ENCODE measurements at regions not wholly inside any gene's neighbourhood (a gene's known extent, or its start where the extent isn't known, plus 50 kb on each side); places are given as distances from the start of the nearest gene placed in this dataset.

DNA sequence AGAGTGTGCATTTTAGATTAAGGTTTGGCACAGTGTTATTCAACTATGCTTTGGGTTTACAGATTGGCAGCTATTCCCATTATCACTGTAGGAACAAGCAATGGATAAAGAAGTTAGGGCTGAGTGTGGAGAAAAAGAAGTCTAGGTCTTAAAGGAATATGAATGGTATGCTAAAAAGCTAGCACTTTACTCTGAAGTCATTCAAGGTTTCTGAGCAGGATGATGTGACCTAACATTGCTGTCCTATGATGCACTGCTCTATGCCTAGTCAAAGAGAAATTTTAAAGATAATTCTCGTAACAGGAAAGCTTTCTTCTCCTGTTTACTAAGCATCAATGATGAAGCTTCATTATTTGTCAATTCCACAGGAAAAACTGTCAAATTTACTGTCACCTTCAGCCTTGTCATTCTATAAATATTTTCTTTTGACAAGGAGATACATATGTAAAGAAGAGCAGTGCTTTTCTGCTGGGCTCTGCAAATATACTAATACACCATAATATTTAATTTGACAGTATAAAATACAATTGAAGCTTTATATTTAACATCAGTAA, 476.1 kb upstream of the PTPRD start:
- no peak overlapping the region for H3K4me3 ChIP-seq (ENCODE audit: low read length in 2 of 2)
- no peaks in the 10 kb centered on the region for H3K9me3 ChIP-seq (ENCODE audit: control insufficient read depth, low read length)
- 64 to 70% methylated on average over 1 of the region's 1 CpG for WGBS, 2 donors
- H3K27ac ChIP-seq (ENCODE audit: low read depth in 1 of 2, low read length in 2 of 2), result no peak overlapping the region
- no peaks in the 10 kb centered on the region for H3K4me1 ChIP-seq (ENCODE audit: control insufficient read depth in 1 of 2, insufficient read depth in 2 of 2, low read length in 2 of 2)
- H3K36me3 ChIP-seq (ENCODE audit: control insufficient read depth in 1 of 2, insufficient read depth in 2 of 2, low read length in 1 of 2), result no peaks in the 10 kb centered on the region
- DNase-seq (no peak), ATAC-seq (ENCODE audit: low FRiP score) (no peak)
- H3K27me3 ChIP-seq (ENCODE audit: control insufficient read depth in 1 of 2, insufficient read depth in 2 of 2, low read length in 1 of 2), result no peaks in the 10 kb centered on the region
- intact Hi-C loops (cut with DNase I), result no loop called here

DNA sequence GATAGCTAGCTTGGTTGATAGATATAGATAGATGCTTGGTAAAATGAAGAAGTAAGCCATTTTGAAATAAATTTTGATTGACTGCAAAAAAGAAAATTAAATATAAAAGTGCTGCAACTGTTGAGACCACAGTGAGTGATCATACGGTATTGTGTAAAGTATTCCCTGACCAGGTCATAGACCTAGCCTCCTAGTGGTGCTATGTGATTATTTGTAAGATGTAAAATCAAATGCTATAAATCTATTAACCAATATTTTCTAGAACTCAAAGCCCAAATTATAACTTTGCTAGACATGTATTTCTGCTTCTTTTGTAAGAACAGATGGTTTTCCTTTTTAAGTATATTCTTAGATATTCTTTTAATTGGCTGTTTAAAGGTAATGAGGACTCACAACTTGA, 480.2 kb upstream of the PTPRD start:
- no peak for ATAC-seq (ENCODE audit: low FRiP score)
- Histone ChIP-seq H3K27ac (ENCODE audit: low read depth in 1 of 2, low read length in 2 of 2) (no peak overlapping the region), H3K9me3 (ENCODE audit: control insufficient read depth, low read length) (no peaks in the 10 kb centered on the region), H3K36me3 (ENCODE audit: control insufficient read depth in 1 of 2, insufficient read depth in 2 of 2, low read length in 1 of 2) (no peaks in the 10 kb centered on the region), H3K4me1 (ENCODE audit: control insufficient read depth in 1 of 2, insufficient read depth in 2 of 2, low read length in 2 of 2) (no peaks in the 10 kb centered on the region), H3K27me3 (ENCODE audit: control insufficient read depth in 1 of 2, insufficient read depth in 2 of 2, low read length in 1 of 2) (no peaks in the 10 kb centered on the region), H3K4me3 (ENCODE audit: low read length in 2 of 2) (no peak overlapping the region)
- intact Hi-C loops (cut with DNase I), result loop anchor here in 1 of 2 donors (1.0 kb wide), 1 partner anchor 11 kb away; no protein-coding TSS in a partner anchor
- WGBS, 2 donors, result 61 to 77% methylated on average over 1 of the region's 1 CpG
- no peak for DNase-seq

DNA sequence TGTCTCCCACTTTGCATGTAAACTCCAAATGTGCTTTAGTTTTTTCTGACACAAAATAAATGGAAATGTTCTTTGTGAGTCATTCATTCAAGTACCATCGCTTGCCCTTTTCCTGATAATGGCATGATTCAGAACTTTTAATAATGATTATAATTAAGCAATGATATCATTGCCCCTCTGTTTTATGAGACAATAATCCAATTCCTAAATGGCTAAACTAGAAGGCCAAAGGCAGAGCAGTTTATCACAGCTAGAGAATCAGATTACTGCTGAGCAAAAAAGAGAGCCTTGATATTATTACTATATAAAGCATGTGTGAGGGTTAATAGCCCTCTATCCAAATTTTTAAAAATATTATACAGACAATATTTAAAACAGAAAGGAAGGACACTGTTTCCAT, 484.2 kb upstream of the PTPRD start:
- no peak for ATAC-seq (ENCODE audit: low FRiP score)
- no peak overlapping the region for H3K27ac ChIP-seq (ENCODE audit: low read depth in 1 of 2, low read length in 2 of 2)
- H3K36me3 ChIP-seq (ENCODE audit: control insufficient read depth in 1 of 2, insufficient read depth in 2 of 2, low read length in 1 of 2), result no peaks in the 10 kb centered on the region
- H3K4me1 ChIP-seq (ENCODE audit: control insufficient read depth in 1 of 2, insufficient read depth in 2 of 2, low read length in 2 of 2), result no peaks in the 10 kb centered on the region
- 85 to 90% methylated on average over 1 of the region's 1 CpG for WGBS, 2 donors
- no peaks in the 10 kb centered on the region for H3K27me3 ChIP-seq (ENCODE audit: control insufficient read depth in 1 of 2, insufficient read depth in 2 of 2, low read length in 1 of 2)
- DNase-seq, result no peak
- H3K4me3 ChIP-seq (ENCODE audit: low read length in 2 of 2), result no peak overlapping the region
- intact Hi-C loops (cut with DNase I), result no loop called here
- H3K9me3 ChIP-seq (ENCODE audit: control insufficient read depth, low read length), result no peaks in the 10 kb centered on the region

DNA sequence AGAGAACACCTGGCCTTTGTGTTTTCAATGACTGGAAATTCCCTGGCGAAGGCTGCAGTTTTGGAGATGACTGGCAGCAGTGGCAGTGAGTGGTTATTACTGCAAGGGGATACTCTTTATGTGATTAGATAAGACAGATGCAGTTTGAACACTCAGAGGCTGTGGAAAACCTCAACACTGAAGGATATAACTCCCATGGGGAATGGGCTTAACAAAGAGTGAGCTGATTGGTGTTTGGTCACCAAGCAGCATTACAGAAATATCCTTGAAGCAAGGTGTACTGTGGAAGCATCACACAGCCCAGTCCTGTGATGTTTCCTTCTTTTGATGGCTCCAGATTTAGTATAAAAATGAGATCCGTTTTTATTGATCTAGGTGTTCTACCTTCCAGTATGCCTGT, 490.7 kb upstream of the PTPRD start:
- no peaks in the 10 kb centered on the region for H3K27me3 ChIP-seq (ENCODE audit: control insufficient read depth in 1 of 2, insufficient read depth in 2 of 2, low read length in 1 of 2)
- ATAC-seq (ENCODE audit: low FRiP score) (no peak), DNase-seq (no peak)
- no peak overlapping the region for H3K4me3 ChIP-seq (ENCODE audit: low read length in 2 of 2)
- H3K36me3 ChIP-seq (ENCODE audit: control insufficient read depth in 1 of 2, insufficient read depth in 2 of 2, low read length in 1 of 2), result no peaks in the 10 kb centered on the region
- H3K4me1 ChIP-seq (ENCODE audit: control insufficient read depth in 1 of 2, insufficient read depth in 2 of 2, low read length in 2 of 2), result no peaks in the 10 kb centered on the region
- no peaks in the 10 kb centered on the region for H3K9me3 ChIP-seq (ENCODE audit: control insufficient read depth, low read length)
- 76 to 80% methylated on average over 2 of the region's 2 CpGs for WGBS, 2 donors
- H3K27ac ChIP-seq (ENCODE audit: low read depth in 1 of 2, low read length in 2 of 2), result no peak overlapping the region
- intact Hi-C loops (cut with DNase I), result no loop called here

DNA sequence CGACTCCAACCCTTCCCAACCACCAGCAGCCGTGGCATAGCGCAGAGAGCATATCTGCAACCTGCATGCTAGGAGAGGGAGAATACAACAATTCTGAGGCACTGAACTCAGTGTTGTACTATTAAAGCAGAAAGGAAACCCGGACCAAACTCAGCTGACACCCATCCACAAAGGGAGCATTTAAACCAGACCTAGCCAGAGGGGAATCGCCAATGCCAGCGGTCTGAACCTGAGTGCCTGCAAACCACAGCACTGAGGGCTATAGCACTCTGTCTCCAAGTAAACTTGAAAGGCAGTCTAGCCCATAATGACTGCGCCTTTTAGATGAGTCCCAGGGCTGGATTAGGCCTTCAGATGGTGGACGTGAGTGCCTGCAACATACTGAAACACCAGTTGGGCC, 494.4 kb upstream of the PTPRD start:
- ATAC-seq (ENCODE audit: low FRiP score), result no peak
- H3K36me3 ChIP-seq (ENCODE audit: control insufficient read depth in 1 of 2, insufficient read depth in 2 of 2, low read length in 1 of 2), result no peaks in the 10 kb centered on the region

DNA sequence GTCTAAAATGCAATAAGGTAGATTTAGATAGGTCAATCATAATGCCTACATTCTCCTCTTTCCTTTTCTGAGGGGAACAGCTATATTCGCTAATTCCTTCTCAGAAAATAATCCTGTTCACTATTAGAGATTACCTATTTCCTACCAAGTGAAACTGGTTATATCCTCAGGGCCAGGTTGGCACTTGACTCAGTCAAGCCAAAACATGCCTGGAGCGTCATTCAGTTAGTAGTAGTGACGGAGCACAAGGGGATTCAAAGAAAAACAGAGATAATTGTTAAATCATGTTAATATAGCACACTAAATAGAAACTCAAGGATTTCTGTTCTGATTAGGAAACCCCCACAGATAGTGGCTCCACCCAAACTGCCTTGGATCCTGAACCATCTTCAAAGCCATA, 515.4 kb upstream of the PTPRD start:
- Histone ChIP-seq H3K27me3 (ENCODE audit: control insufficient read depth in 1 of 2, insufficient read depth in 2 of 2, low read length in 1 of 2) (no peaks in the 10 kb centered on the region), H3K27ac (ENCODE audit: low read depth in 1 of 2, low read length in 2 of 2) (no peak overlapping the region), H3K4me1 (ENCODE audit: control insufficient read depth in 1 of 2, insufficient read depth in 2 of 2, low read length in 2 of 2) (no peaks in the 10 kb centered on the region), H3K4me3 (ENCODE audit: low read length in 2 of 2) (no peak overlapping the region), H3K36me3 (ENCODE audit: control insufficient read depth in 1 of 2, insufficient read depth in 2 of 2, low read length in 1 of 2) (no peaks in the 10 kb centered on the region), H3K9me3 (ENCODE audit: control insufficient read depth, low read length) (no peaks in the 10 kb centered on the region)
- ATAC-seq (ENCODE audit: low FRiP score) (no peak), DNase-seq (no peak)
- whole genome bisulfite sequencing, 2 donors, result 91 to 93% methylated on average over 3 of the region's 3 CpGs
- intact Hi-C loops (cut with DNase I), result no loop called here

More for the DNA sequence above, 494.4 kb upstream of the PTPRD start:
- no peaks in the 10 kb centered on the region for H3K9me3 ChIP-seq (ENCODE audit: control insufficient read depth, low read length)
- intact Hi-C loops (cut with DNase I), result no loop called here
- H3K27me3 ChIP-seq (ENCODE audit: control insufficient read depth in 1 of 2, insufficient read depth in 2 of 2, low read length in 1 of 2), result no peaks in the 10 kb centered on the region
- no peaks in the 10 kb centered on the region for H3K4me1 ChIP-seq (ENCODE audit: control insufficient read depth in 1 of 2, insufficient read depth in 2 of 2, low read length in 2 of 2)
- WGBS, 2 donors, result 68 to 70% methylated on average over 8 of the region's 8 CpGs
- no peak for DNase-seq
- H3K4me3 ChIP-seq (ENCODE audit: low read length in 2 of 2), result no peak overlapping the region
- H3K27ac ChIP-seq (ENCODE audit: low read depth in 1 of 2, low read length in 2 of 2), result no peak overlapping the region

DNA sequence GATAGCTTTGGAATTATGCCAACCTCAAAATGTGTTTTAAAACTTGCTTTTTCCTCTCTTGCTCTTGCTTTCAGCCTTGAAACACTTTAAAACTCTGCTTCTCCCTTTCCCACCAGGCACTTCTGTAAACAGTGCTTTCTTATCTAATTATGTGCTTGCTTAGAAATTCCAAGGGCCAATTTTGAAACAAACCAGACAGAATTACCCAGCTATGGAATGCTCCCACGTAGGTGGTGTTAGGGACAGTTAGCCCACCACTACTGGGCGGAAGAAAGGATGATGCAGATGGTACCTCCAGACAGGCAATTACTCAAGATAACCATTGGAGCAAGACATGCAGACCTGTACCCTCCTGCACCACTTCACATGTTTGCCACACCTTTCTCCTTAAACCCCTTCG, 523.0 kb upstream of the PTPRD start:
- ATAC-seq (ENCODE audit: low FRiP score) (no peak), DNase-seq (no peak)
- intact Hi-C loops (cut with DNase I), result no loop called here
- Histone ChIP-seq H3K4me1 (ENCODE audit: control insufficient read depth in 1 of 2, insufficient read depth in 2 of 2, low read length in 2 of 2) (no peaks in the 10 kb centered on the region), H3K27me3 (ENCODE audit: control insufficient read depth in 1 of 2, insufficient read depth in 2 of 2, low read length in 1 of 2) (no peaks in the 10 kb centered on the region), H3K27ac (ENCODE audit: low read depth in 1 of 2, low read length in 2 of 2) (no peak overlapping the region), H3K4me3 (ENCODE audit: low read length in 2 of 2) (no peak overlapping the region), H3K36me3 (ENCODE audit: control insufficient read depth in 1 of 2, insufficient read depth in 2 of 2, low read length in 1 of 2) (no peaks in the 10 kb centered on the region), H3K9me3 (ENCODE audit: control insufficient read depth, low read length) (no peaks in the 10 kb centered on the region)
- 34 to 37% methylated on average over 3 of the region's 3 CpGs for whole genome bisulfite sequencing, 2 donors

DNA sequence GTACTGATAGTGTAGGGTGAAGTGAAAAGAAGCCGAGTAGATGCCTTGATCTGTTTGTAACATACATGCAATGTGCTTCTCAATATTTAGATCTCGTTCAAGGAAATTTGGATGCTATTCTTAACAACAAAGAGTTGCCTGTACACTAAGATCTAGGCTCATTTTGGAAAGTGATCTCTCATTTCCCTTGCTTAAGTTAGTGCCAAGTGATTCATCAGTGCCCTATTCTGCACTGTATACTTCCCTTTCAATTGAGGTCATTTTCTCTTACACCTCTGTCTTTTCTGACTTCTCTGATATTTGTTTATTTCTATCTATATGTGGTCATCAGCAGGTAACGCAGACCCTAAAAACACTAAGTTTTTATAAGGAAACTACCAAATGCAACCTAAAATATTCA, 528.6 kb upstream of the PTPRD start:
- H3K36me3 ChIP-seq (ENCODE audit: control insufficient read depth in 1 of 2, insufficient read depth in 2 of 2, low read length in 1 of 2), result no peaks in the 10 kb centered on the region
- no peak overlapping the region for H3K27ac ChIP-seq (ENCODE audit: low read depth in 1 of 2, low read length in 2 of 2)
- no peak for ATAC-seq (ENCODE audit: low FRiP score)
- H3K9me3 ChIP-seq (ENCODE audit: control insufficient read depth, low read length), result no peaks in the 10 kb centered on the region
- H3K4me1 ChIP-seq (ENCODE audit: control insufficient read depth in 1 of 2, insufficient read depth in 2 of 2, low read length in 2 of 2), result no peaks in the 10 kb centered on the region
- intact Hi-C loops (cut with DNase I), result no loop called here
- no peak for DNase-seq
- H3K27me3 ChIP-seq (ENCODE audit: control insufficient read depth in 1 of 2, insufficient read depth in 2 of 2, low read length in 1 of 2), result no peaks in the 10 kb centered on the region
- no peak overlapping the region for H3K4me3 ChIP-seq (ENCODE audit: low read length in 2 of 2)
- WGBS, 2 donors, result 80% methylated on average over 3 of the region's 3 CpGs

DNA sequence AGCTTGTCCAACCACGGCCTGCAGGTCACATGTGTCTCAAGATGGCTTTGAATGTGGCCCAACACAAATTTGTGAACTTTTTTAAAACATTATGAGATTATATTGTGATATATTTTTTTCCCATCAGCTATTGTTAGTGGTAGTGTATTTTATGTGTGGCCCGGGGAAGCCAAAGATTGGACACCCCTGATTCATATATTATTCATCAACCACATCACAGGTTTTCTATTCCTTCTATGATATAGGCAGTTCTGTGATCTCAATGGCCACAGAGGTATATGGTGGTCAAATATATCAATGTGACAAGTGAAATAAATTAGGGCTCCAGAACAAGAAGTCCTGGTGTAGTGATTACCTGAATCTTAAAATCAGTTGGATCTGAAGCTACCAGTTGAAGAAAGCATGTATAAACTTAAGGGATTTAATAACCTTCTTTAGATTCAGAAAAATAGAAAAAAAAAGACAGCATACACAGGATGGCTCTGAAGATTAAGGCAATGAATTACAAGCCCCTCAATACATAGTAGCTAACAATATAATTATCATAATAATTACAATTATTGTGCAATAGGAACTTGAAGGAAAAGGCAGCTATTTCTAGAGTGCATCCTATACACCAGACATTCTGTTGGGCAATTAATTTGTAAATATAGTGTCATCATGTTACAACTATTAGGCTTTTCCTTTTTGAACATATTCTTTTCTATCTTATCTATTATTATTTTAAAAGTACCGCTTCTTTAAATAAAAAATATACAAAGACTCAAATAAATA, 530.4 kb upstream of the PTPRD start:
- no peak for ATAC-seq (ENCODE audit: low FRiP score)
- Histone ChIP-seq H3K36me3 (ENCODE audit: control insufficient read depth in 1 of 2, insufficient read depth in 2 of 2, low read length in 1 of 2) (no peaks in the 10 kb centered on the region), H3K27me3 (ENCODE audit: control insufficient read depth in 1 of 2, insufficient read depth in 2 of 2, low read length in 1 of 2) (no peaks in the 10 kb centered on the region), H3K27ac (ENCODE audit: low read depth in 1 of 2, low read length in 2 of 2) (no peak overlapping the region), H3K4me1 (ENCODE audit: control insufficient read depth in 1 of 2, insufficient read depth in 2 of 2, low read length in 2 of 2) (no peaks in the 10 kb centered on the region), H3K4me3 (ENCODE audit: low read length in 2 of 2) (no peak overlapping the region), H3K9me3 (ENCODE audit: control insufficient read depth, low read length) (no peaks in the 10 kb centered on the region)
- intact Hi-C loops (cut with DNase I), result no loop called here
- DNase-seq, result no peak
- 81 to 85% methylated on average over 3 of the region's 3 CpGs for WGBS, 2 donors
